ENCODE measurements at regions not wholly inside any gene's neighbourhood (a gene's known extent, or its start where the extent isn't known, plus 50 kb on each side); places are given as distances from the start of the nearest gene placed in this dataset.
"Not testable (repeated sequence)": the region's sequence is repeated elsewhere in the genome, so short reads cannot be mapped to it uniquely, and the experiment has no call there.

DNA sequence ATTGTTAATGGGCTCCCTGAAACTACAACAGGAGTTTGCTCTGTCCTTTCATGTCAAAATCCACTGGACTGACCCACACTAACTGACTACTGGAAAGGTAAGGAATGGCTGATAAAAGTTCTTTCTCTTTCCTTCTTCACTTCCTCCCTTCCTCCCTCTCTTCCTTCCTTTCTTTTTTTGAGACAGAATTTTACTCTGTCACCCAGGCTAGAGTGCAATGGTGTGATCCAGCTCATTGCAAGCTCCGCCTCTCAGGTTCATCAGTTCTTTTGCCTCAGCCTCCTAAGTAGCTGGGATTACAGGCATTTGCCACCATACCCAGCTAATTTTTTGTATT is 85.2 kb downstream of the IGLL1 start:
- WGBS (ENCODE audit: insufficient coverage): 100% methylated on average over 1 of the region's 1 CpG
- POLR2A ChIA-PET: no interaction called here

DNA sequence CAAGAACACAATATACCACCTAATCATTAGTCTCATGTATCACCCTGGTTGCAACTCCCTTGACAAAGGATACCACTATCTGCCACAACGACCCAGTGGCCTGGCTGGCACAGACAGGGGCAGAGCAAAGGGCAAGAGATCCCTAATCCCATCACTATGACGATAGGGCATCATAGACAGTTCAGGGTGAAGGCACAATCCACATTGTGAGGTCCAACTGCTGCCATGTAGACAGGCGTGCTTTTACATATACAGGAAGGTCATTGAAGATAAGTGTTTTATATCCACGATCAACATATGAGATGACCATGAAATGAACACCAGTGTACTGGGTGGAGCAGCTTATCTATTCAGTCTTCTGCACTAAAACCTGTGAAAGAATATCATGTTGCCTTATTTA is 94.6 kb downstream of the IGLL1 start:
- DNase-seq: no peak
- Histone ChIP-seq H3K9me3 (ENCODE audit: control extremely low read depth in 1 of 5, control insufficient read depth in 4 of 5, insufficient read depth in 2 of 5, low read depth in 1 of 5, low read length in 4 of 5) (no peaks in the 10 kb centered on the region), H3K4me1 (ENCODE audit: control extremely low read depth in 1 of 4, control insufficient read depth in 4 of 4, insufficient read depth in 4 of 4, low read length in 3 of 4) (peaks cover 0 to 2% (median 0%) of the 10 kb centered on the region in 4 experiments), H3K36me3 (ENCODE audit: control insufficient read depth in 4 of 4, insufficient read depth in 4 of 4, low read length in 3 of 4) (no peaks in the 10 kb centered on the region), H3K27ac (ENCODE audit: insufficient read depth in 1 of 2, low read depth in 1 of 2, low read length in 2 of 2, poor library complexity in 1 of 2, severe bottlenecking in 2 of 2) (no peak overlapping the region), H3K4me3 (ENCODE audit: control insufficient read depth in 1 of 7, extremely low read depth in 1 of 7, insufficient read depth in 4 of 7, low read depth in 2 of 7, low read length in 6 of 7) (no peak overlapping the region), H3K27me3 (replicated peaks in 2 of 5; ENCODE audit: control insufficient read depth in 4 of 5, insufficient read depth in 5 of 5, low read length in 4 of 5) (no peaks in the 10 kb centered on the region)
- ChIA-PET POLR2A (interaction anchor here (0.7 kb wide), 1 partner anchor 24 kb away, joined by 3 read pairs; no protein-coding TSS in a partner anchor), CTCF (interaction anchor here (1.6 kb wide), 1 partner anchor 21 kb away, joined by 4 read pairs; no protein-coding TSS in a partner anchor)
- 94% methylated on average over 3 of the region's 4 CpGs for WGBS (ENCODE audit: insufficient coverage)

More for the DNA sequence above, 85.2 kb downstream of the IGLL1 start:
- H3K27me3 ChIP-seq (replicated peaks in 2 of 5; ENCODE audit: control insufficient read depth in 4 of 5, insufficient read depth in 5 of 5, low read length in 4 of 5): no peaks in the 10 kb centered on the region
- DNase-seq: no peak
- no peaks in the 10 kb centered on the region for H3K36me3 ChIP-seq (ENCODE audit: control insufficient read depth in 4 of 4, insufficient read depth in 4 of 4, low read length in 3 of 4)
- no peaks in the 10 kb centered on the region for H3K9me3 ChIP-seq (ENCODE audit: control extremely low read depth in 1 of 5, control insufficient read depth in 4 of 5, insufficient read depth in 2 of 5, low read depth in 1 of 5, low read length in 4 of 5)
- peaks cover 0 to 22% (median 17%) of the 10 kb centered on the region in 4 experiments for H3K4me1 ChIP-seq (ENCODE audit: control extremely low read depth in 1 of 4, control insufficient read depth in 4 of 4, insufficient read depth in 4 of 4, low read length in 3 of 4)
- no peak overlapping the region for H3K27ac ChIP-seq (ENCODE audit: insufficient read depth in 1 of 2, low read depth in 1 of 2, low read length in 2 of 2, poor library complexity in 1 of 2, severe bottlenecking in 2 of 2)
- CTCF ChIA-PET: interaction anchor here (1.2 kb wide), 1 partner anchor 44 kb away, joined by 3 read pairs; no protein-coding TSS in a partner anchor
- H3K4me3 ChIP-seq (ENCODE audit: control insufficient read depth in 1 of 7, extremely low read depth in 1 of 7, insufficient read depth in 4 of 7, low read depth in 2 of 7, low read length in 6 of 7): no peak overlapping the region

DNA sequence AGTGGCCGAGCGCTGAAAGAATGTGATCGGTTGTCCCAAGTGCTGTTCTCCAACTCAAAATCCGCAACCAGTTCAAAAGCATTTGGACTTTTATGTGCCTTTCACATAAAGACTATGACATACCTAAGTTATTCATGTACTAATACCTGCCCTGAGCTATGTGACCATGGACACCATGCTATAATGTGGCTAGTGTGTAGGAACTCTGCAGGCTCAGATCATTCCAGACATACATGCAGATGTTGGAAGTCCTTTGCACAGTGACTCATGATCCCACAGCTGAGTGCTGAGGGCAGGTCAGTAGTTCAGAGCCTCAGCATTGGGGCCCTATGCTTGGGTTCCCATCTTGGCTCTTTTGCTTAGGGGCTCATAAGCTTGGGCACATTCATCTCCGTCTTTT is 95.4 kb downstream of the IGLL1 start:
- no peaks in the 10 kb centered on the region for H3K36me3 ChIP-seq (ENCODE audit: control insufficient read depth in 4 of 4, insufficient read depth in 4 of 4, low read length in 3 of 4)
- WGBS (ENCODE audit: insufficient coverage): 100% methylated on average over 1 of the region's 5 CpGs
- no peaks in the 10 kb centered on the region for H3K27me3 ChIP-seq (replicated peaks in 2 of 5; ENCODE audit: control insufficient read depth in 4 of 5, insufficient read depth in 5 of 5, low read length in 4 of 5)
- H3K27ac ChIP-seq (ENCODE audit: insufficient read depth in 1 of 2, low read depth in 1 of 2, low read length in 2 of 2, poor library complexity in 1 of 2, severe bottlenecking in 2 of 2): no peak overlapping the region
- no peak overlapping the region for H3K4me3 ChIP-seq (ENCODE audit: control insufficient read depth in 1 of 7, extremely low read depth in 1 of 7, insufficient read depth in 4 of 7, low read depth in 2 of 7, low read length in 6 of 7)
- DNase-seq: no peak
- ChIA-PET POLR2A (no interaction called here), CTCF (interaction anchor here (1.6 kb wide), 1 partner anchor 20 kb away, joined by 4 read pairs; no protein-coding TSS in a partner anchor)
- no peaks in the 10 kb centered on the region for H3K9me3 ChIP-seq (ENCODE audit: control extremely low read depth in 1 of 5, control insufficient read depth in 4 of 5, insufficient read depth in 2 of 5, low read depth in 1 of 5, low read length in 4 of 5)
- H3K4me1 ChIP-seq (ENCODE audit: control extremely low read depth in 1 of 4, control insufficient read depth in 4 of 4, insufficient read depth in 4 of 4, low read length in 3 of 4): peaks cover 0 to 2% (median 0%) of the 10 kb centered on the region in 4 experiments

DNA sequence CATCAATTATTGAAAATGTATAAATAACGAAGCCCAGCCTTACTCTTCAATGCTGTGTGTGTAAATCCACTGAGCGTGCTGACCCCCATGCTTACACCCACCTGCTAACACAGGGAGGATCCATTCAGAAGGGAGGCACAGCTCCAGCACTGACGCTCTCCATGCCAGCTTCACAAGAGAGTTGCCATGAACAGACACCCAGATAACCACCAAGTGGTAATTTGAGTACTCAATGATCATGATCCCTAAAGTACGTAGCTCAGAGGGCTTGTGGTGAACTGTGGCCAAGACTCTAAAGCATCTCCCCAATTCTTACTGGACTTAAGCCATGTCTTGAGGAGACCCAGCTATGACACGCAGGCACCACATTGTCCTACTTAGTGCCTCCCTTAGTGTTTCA is 98.7 kb downstream of the IGLL1 start:
- H3K9me3 ChIP-seq (ENCODE audit: control extremely low read depth in 1 of 5, control insufficient read depth in 4 of 5, insufficient read depth in 2 of 5, low read depth in 1 of 5, low read length in 4 of 5): no peaks in the 10 kb centered on the region
- POLR2A ChIA-PET: no interaction called here
- H3K27me3 ChIP-seq (replicated peaks in 2 of 5; ENCODE audit: control insufficient read depth in 4 of 5, insufficient read depth in 5 of 5, low read length in 4 of 5): no peaks in the 10 kb centered on the region
- no peak for DNase-seq
- H3K27ac ChIP-seq (ENCODE audit: insufficient read depth in 1 of 2, low read depth in 1 of 2, low read length in 2 of 2, poor library complexity in 1 of 2, severe bottlenecking in 2 of 2): no peak overlapping the region
- H3K36me3 ChIP-seq (ENCODE audit: control insufficient read depth in 4 of 4, insufficient read depth in 4 of 4, low read length in 3 of 4): no peaks in the 10 kb centered on the region
- CTCF ChIA-PET: interaction anchor here (0.9 to 1.7 kb wide), 2 partner anchors 10 to 14 kb away, joined by 3 to 4 read pairs; no protein-coding TSS in a partner anchor
- H3K4me3 ChIP-seq (ENCODE audit: control insufficient read depth in 1 of 7, extremely low read depth in 1 of 7, insufficient read depth in 4 of 7, low read depth in 2 of 7, low read length in 6 of 7): no peak overlapping the region
- no peaks in the 10 kb centered on the region for H3K4me1 ChIP-seq (ENCODE audit: control extremely low read depth in 1 of 4, control insufficient read depth in 4 of 4, insufficient read depth in 4 of 4, low read length in 3 of 4)
- WGBS (ENCODE audit: insufficient coverage): 100% methylated on average over 3 of the region's 5 CpGs

DNA sequence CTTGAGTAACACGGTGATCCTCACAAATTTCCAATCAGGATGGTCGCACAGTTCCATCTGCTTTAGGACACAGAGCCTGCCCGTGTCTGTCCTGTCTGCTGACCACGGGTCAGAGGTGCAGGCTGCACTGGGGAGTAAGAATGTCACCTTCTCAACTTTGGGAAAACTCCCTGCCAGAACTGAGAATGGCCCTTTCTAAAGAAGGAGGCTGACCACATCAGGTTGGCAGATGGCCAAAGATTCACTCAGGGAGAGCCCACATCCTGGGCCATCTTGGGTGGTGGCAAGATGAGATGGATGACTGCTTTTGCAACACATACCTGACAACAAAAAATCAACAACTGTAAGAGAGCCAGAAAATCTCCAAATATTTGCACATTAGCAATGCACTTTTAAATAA is 101.9 kb downstream of the IGLL1 start:
- H3K4me3 ChIP-seq (ENCODE audit: control insufficient read depth in 1 of 7, extremely low read depth in 1 of 7, insufficient read depth in 4 of 7, low read depth in 2 of 7, low read length in 6 of 7): no peak overlapping the region
- POLR2A ChIA-PET: no interaction called here
- WGBS (ENCODE audit: insufficient coverage): 93% methylated on average over 4 of the region's 4 CpGs
- H3K27me3 ChIP-seq (replicated peaks in 2 of 5; ENCODE audit: control insufficient read depth in 4 of 5, insufficient read depth in 5 of 5, low read length in 4 of 5): no peaks in the 10 kb centered on the region
- H3K36me3 ChIP-seq (ENCODE audit: control insufficient read depth in 4 of 4, insufficient read depth in 4 of 4, low read length in 3 of 4): no peaks in the 10 kb centered on the region
- H3K9me3 ChIP-seq (ENCODE audit: control extremely low read depth in 1 of 5, control insufficient read depth in 4 of 5, insufficient read depth in 2 of 5, low read depth in 1 of 5, low read length in 4 of 5): no peaks in the 10 kb centered on the region
- DNase-seq: no peak
- H3K4me1 ChIP-seq (ENCODE audit: control extremely low read depth in 1 of 4, control insufficient read depth in 4 of 4, insufficient read depth in 4 of 4, low read length in 3 of 4): no peaks in the 10 kb centered on the region
- CTCF ChIA-PET: no interaction called here
- no peak overlapping the region for H3K27ac ChIP-seq (ENCODE audit: insufficient read depth in 1 of 2, low read depth in 1 of 2, low read length in 2 of 2, poor library complexity in 1 of 2, severe bottlenecking in 2 of 2)

DNA sequence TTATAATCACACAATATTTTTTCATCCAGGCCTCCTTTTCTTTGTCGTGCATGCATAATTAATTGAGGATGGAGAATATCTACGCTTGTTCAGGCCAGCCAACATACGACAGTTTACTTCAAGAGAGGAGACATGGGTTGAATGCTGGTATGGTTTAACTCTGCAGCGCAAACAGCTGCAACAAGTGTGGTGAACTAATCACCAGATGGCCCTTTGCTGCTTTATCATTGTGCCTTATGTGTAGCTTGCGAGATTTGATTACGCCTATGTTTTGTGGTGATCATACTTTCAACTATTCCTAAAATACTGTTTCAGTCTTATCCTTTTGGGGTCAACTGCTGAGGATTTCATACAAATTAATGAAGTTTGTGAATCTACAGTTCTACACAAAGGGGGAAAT is 105.6 kb downstream of the IGLL1 start:
- WGBS (ENCODE audit: insufficient coverage): 96% methylated on average over 3 of the region's 6 CpGs
- H3K36me3 ChIP-seq (ENCODE audit: control insufficient read depth in 4 of 4, insufficient read depth in 4 of 4, low read length in 3 of 4); DNase-seq; H3K27me3 ChIP-seq (replicated peaks in 2 of 5; ENCODE audit: control insufficient read depth in 4 of 5, insufficient read depth in 5 of 5, low read length in 4 of 5); H3K4me3 ChIP-seq (ENCODE audit: control insufficient read depth in 1 of 7, extremely low read depth in 1 of 7, insufficient read depth in 4 of 7, low read depth in 2 of 7, low read length in 6 of 7); H3K4me1 ChIP-seq (ENCODE audit: control extremely low read depth in 1 of 4, control insufficient read depth in 4 of 4, insufficient read depth in 4 of 4, low read length in 3 of 4); H3K27ac ChIP-seq (ENCODE audit: insufficient read depth in 1 of 2, low read depth in 1 of 2, low read length in 2 of 2, poor library complexity in 1 of 2, severe bottlenecking in 2 of 2); CTCF ChIA-PET; H3K9me3 ChIP-seq (ENCODE audit: control extremely low read depth in 1 of 5, control insufficient read depth in 4 of 5, insufficient read depth in 2 of 5, low read depth in 1 of 5, low read length in 4 of 5): not testable (repeated sequence)
- POLR2A ChIA-PET: interaction anchor here (0.6 kb wide), 1 partner anchor 300 kb away, joined by 3 read pairs; no protein-coding TSS in a partner anchor

DNA sequence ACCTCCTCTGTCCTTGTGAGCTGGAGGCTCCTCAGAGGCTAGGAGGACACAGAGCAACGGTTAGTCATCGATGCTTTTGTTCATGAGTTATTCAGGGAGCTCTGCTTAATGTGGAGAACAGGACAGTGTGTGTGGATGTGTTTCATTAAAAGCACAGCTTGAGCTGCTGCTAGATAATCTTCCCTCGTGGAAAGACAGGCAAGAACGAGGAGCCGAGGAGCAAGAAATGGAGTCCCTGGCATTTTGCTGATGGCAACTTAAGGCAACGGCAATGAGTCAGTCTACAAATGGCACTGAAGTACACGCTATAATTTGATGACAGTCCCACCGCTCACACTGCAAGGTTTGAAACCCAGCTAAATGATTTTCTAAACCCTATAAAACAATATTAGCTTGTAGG is 106.2 kb downstream of the IGLL1 start:
- no peak for DNase-seq
- H3K4me1 ChIP-seq (ENCODE audit: control extremely low read depth in 1 of 4, control insufficient read depth in 4 of 4, insufficient read depth in 4 of 4, low read length in 3 of 4): no peaks in the 10 kb centered on the region
- no peaks in the 10 kb centered on the region for H3K9me3 ChIP-seq (ENCODE audit: control extremely low read depth in 1 of 5, control insufficient read depth in 4 of 5, insufficient read depth in 2 of 5, low read depth in 1 of 5, low read length in 4 of 5)
- H3K27ac ChIP-seq (ENCODE audit: insufficient read depth in 1 of 2, low read depth in 1 of 2, low read length in 2 of 2, poor library complexity in 1 of 2, severe bottlenecking in 2 of 2): no peak overlapping the region
- H3K27me3 ChIP-seq (replicated peaks in 2 of 5; ENCODE audit: control insufficient read depth in 4 of 5, insufficient read depth in 5 of 5, low read length in 4 of 5): no peaks in the 10 kb centered on the region
- ChIA-PET POLR2A (interaction anchor here (0.6 kb wide), 1 partner anchor 299 kb away, joined by 3 read pairs; no protein-coding TSS in a partner anchor), CTCF (no interaction called here)
- no peaks in the 10 kb centered on the region for H3K36me3 ChIP-seq (ENCODE audit: control insufficient read depth in 4 of 4, insufficient read depth in 4 of 4, low read length in 3 of 4)
- WGBS (ENCODE audit: insufficient coverage): 97% methylated on average over 7 of the region's 8 CpGs
- no peak overlapping the region for H3K4me3 ChIP-seq (ENCODE audit: control insufficient read depth in 1 of 7, extremely low read depth in 1 of 7, insufficient read depth in 4 of 7, low read depth in 2 of 7, low read length in 6 of 7)

All from common myeloid progenitor, CD34-positive (primary cell).